GM21825 (cell line): ENCODE measurements at regions not wholly inside any gene's neighbourhood (a gene's known extent, or its start where the extent isn't known, plus 50 kb on each side); places are given as distances from the start of the nearest gene placed in this dataset.
"Not testable (repeated sequence)": the region's sequence is repeated elsewhere in the genome, so short reads cannot be mapped to it uniquely, and the experiment has no call there.

Source experiments
- ATAC-seq: cut with Tn5 transposase; IDR thresholded peaks from one replicate; pipeline ENCODE4 v1.9.1; 2021; ENCODE audit warnings: mild to moderate bottlenecking, moderate library complexity; ENCODE audit not compliant: unreplicated experiment

DNA sequence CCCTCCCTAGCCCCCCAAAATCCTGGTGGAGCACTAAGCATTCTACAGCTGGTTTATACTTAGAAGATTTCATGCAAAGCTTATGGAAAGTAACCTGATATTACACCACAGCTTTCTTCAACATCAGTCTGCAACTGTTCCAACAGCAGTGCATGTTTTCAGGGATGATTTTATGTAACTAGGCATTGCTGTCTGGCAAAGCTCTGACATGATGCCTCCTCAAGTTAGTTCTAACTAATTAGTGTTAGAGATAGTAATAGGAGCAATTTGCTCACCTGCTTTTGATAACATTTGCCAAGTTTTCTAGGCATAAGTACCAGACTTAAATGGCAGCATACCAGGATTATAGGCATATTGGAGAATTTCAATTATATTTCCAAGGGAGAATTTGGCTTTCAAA lies 330.3 kb upstream of the SGO1 start:
- no peak for ATAC-seq

DNA sequence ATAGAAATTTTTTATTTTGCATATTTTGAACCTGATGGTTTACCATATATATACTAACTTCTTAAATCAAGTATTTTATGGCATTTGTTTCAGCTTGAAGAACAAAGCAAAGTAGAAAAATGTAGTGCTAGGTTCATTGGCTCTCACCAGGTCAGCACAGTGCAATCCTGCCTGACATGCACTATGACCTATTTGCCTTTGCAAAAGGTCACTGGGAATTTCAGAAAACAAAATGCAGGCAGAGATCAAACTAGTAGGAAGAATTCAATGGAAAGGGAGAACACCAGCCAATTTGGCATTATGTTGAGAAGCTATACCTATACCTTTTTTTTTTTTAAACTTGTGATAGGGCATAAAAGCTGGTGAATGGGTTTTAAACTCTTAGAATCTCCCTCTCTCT lies 329.8 kb upstream of the SGO1 start:
- no peak for ATAC-seq

DNA sequence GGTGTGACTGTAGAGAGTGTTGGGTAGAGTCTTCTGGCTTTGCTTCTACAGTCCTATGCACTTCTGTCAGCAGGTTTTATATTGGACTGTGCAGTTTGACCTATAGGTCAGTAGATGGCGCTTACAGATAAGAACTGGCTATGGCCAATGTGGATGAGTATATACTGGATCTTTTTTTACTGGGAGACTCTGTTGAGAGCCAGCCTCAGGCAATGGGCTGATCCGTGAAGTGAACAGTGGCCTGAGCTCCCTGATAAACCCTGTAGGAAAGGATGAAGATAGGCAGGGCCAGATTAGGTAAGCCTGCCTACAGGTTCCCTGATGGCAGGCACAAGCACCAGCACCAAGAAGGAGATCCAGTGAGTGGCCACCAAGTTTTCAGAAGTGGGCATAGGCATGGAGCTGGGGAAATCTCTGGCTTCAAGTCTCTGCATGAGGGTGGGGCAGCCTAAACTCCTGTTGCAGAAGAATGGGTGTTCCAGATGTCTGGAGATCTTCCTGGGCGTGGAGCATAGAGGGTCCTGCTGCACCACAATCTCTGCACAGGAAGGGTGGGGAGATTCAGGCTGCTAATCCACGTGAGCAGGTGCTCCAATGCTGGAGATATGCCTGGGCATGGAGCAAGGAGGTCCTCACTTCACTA lies 326.0 kb upstream of the SGO1 start:
- peak; percentile 90 for ATAC-seq

DNA sequence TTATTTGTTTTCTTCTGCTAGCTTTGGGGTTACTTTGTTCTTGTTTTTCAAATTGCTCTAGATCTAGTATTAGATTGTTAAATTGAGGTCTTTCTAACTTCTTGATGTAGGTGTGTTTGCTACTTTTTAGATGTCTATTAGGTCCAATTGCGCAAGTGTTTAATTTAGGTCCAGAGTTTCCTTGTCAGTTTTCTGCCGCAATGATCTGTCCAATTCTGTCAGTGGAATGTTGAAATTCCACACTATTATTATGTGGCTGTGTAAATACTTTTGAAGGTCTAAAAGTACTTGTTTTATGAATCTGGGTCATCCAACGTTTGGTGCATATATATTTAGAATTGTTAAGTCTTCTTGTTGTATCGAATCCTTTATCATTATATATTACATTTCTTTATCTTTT lies 324.4 kb upstream of the SGO1 start:
- no peak for ATAC-seq

DNA sequence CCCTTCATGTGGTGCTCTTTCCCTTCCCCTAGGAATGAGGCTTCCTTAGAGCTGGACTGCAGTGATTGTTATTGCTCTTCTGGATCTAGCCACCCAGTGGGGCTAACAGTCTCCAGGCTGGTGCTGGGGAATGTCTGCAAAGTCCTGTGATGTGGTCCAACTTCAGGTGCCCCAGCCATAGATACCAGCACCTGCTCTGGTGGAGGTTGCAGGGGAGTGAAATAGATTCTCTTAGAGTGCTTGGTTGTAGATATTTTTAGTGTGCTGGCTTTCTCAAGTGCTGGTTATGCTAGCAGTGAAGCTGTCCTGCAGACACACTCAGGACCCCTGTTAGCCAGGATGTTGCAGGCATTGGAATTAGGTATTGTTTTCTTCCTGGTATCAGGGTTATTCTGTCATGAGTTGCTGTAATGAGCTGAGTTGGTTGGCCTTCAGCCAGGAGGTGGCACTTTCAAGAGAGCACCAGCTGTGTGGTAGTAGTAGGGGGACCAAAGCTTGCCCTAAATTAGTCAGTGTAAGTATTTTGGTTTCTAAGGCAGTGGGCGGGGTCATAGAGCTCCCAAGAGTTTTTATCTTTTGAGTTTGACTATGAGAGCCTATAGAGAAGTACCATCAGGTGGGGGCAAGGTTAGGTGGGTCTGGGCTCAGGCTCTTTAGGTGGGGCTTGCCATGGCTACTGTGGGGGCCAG lies 317.5 kb upstream of the SGO1 start:
- ATAC-seq: no peak

DNA sequence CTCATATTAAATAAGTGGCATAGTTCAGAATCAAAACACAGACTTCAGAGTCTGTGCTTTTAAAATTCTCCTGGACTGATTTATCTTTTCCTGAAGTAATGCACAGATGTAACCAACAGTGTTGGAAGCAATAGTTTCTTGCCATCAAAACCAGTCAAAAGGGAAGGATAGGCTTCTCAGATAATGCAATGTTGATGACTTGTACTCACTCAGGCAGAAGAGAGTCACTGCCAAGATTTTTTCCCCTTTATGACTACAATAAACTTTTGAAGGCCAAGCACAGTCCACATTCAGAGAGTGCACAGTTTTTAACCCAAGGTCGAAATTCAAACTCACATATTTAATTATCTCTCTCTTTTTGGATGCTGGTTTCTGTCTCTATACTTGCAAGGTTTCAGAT lies 305.0 kb upstream of the SGO1 start:
- ATAC-seq: no peak

DNA sequence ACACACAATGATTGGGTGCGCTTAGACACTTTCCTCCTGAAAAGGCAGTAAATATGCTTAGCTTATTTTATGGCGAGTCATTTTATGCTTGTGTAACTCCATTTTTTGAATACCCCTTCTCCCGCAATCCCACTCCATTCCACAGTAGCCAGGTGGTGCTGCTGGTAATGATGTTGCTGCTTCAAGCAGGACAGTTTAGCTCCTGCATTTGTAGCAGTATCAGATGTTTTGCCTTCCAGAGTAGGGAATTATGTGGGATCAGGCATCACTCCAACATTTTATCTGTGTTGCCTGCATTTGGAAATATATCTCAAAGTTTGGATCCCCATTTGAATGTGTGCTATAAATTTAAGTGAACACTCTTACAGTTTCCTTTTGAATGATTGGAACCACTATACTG lies 302.1 kb upstream of the SGO1 start:
- ATAC-seq: no peak

DNA sequence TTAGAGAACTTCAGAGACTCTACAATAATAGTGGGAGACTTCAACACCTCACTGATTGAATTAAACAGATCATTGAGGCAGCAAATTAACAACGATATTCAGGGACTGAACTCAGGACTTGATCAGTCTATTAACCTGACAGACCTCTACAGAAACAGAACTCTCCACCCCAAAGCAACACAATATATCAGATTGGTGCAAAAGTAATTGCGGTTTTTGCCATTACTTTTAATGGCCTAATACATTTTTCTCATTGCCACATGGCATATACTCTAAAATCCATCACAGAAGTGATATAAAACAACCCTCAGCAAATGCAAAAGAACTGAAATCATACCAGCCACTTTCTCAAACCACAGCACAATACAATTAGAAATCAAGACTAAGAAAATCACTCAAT lies 298.1 kb upstream of the SGO1 start:
- no peak for ATAC-seq

DNA sequence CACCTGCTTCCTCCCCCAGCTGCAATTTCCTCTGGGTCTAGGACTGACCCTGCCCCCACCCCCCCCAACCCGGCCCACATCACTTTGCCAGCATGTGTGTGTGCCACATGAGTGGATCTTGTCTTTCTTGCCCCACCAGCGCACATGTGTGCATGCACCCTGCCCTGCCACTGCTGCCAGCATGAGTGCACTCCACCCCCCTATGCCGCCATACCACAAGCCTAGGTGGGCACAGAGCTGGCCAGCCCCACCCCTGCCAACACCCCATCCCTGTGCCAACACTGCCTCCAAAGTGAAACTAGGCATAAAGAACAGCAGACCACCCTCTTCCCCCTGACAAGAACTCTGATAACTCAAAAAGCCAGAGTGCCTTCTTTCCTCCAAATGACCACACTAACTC lies 296.3 kb upstream of the SGO1 start:
- ATAC-seq: no peak

DNA sequence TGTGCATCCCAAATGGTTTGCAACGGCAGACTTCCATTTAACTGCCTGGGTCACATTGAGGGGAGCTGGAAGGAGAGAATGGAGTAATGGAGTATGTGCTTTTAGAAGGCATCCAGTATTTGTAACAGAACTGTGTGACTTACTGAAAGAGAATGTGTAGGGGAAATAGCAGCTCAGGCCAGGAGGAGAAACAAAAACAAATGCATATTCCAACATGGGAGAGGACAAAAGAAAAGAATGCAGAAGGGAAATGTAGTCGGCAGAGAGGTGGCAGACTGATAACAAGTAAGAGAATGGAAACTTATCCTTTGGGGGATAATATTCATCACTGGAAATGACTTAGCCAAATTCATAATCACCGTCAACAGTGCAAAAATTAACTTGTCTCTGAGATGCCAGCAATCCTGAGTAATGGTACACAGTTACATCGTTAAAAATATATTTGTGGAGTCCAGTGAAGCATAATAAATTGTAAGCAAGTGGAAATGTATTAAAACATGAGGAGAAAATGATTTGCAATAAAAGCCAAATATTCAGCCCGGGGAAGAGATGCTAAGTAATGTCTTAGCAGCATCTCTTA lies 294.9 kb upstream of the SGO1 start:
- ATAC-seq: no peak

DNA sequence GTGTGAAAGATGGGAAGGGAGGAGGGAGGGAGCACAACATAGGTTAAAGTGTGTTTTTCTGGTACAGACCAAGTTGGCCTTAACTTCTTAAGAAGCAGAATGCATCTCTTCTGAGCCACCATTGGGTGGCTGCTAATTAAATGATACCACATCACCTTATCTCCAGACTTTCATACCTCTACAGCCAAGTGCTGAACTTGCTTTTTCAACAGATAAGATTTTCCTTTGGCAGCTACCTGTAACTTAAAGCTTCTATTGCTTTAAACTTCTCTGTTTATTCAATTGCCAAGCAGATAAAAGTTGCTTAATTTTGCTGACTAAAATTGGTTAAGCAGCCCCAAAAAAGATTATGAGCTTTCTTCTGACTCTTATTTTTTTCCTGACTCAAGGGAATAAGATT lies 292.4 kb upstream of the SGO1 start:
- ATAC-seq: no peak

DNA sequence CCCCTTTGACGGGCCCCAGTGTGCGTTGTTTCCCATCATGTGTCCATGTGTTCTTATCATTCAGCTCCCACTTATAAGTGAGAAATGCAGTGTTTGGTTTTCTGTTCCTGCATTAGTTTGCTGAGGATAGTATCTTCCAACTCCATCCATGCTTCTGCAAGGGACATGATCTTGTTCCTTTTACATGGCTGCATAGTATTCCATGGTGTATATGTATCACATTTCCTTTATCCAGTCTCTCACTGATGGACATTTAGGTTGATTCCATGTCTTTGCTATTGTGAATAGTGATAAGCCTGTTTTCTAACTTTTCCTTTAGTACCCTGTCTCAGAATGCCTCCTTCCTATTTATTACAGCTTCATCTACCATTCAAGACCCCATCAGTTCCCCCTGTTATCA lies 278.2 kb upstream of the SGO1 start:
- not testable (repeated sequence) for ATAC-seq

DNA sequence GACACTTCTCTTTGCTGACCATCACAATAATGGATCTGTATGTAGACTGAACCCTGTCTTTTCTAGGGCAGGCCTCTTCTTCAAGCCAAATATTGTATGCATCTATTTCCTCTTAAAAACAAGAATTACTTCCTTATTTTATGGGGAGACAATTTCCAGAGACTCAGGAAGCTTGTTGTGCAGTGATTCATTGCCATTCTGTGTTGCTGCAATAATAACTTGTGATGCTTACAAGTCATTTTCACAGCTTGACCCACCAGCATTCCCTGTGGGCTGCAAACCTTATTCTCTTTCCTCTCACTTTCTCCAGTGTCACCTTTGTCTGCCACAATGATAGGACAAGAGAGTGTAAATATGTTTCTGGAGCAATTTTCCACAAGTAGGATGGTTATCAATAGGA lies 276.7 kb upstream of the SGO1 start:
- no peak for ATAC-seq

DNA sequence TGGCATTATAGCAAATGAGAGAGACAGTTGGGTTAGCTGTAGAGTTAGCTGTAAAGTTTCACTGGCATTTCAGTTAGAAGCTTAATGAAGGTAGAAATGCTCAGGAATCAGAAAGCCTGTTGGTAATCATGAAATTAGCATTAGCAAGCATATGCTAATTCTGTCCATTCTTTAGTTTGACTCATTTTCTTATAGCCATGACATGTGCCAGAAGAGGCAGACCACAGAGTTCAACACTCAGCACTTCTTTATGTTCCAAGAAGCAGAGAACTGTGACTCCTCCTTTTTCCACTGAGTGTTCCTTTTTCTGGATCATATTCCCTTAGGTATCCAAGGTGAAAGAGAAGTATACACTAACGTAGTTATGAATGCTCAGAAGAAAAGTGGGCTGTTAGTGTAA lies 276.2 kb upstream of the SGO1 start:
- ATAC-seq: no peak

DNA sequence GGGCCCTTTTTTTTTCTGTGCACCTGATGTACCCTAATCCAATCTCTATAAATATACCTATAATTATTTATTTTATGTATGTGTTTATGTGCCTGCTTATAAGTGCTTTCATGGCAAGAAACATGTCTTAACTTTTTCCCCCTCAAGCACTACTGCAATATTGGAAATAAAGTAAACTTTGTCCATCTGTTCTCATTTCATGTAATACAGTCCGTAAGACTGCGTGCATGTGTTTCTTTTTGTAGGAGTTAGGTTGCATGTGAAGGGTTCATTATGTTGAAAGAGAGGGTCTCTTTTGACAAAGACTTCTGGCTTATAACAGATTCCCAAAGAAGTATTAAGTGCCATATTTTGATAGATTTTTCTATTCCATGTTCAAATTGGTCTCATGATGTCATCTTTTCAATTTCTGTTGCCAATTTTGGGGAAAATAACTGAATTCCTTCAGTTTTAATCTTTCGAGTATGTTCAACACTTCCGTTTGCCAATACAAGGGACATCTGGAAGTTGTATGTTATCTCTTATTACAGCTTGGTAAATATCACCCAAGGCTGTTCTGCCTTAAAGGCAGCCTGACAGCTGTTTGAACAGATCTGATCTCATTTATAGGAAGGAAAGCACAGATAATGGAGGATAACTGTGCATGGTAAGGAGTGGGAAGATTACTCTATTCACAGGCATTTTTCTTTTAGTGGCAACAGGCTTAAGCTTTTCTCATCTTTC lies 273.1 kb upstream of the SGO1 start:
- ATAC-seq: no peak

DNA sequence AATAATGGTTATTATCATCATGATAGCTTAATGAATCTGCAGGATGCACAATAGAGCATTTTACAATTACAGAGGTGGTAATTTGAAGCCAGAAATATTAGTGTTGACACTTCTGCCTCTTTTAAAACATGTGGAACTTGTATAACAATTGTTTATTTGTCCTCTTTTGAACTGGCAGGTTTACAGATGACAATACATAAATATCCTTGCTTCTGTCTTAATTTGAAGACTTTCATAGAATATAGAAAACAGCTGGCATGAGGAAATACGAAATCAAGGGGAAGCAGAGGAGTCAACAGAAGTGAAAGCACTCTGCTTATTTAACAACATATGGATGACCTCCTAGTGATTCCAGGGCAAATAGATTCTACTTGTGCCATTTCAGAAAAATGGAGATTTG lies 270.5 kb upstream of the SGO1 start:
- ATAC-seq: no peak

DNA sequence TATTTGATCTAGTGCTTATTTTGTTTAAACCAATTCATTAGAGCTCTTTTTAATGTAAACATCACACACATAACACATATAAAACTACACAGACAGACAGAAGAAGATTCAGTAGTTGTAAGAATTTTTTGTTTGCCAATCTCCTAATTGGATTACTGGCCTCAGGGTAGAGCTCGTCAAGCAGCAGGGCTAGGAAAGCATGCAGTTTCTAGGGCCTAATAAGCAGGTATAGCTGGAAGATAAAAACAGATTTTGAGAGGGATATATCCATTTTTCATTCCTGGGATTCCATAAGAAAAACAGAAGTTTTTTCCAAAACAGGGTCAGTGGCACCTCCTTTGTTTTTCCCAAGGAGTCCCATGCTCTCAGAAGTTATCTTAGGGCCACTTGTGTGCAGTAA lies 265.2 kb upstream of the SGO1 start:
- no peak for ATAC-seq

DNA sequence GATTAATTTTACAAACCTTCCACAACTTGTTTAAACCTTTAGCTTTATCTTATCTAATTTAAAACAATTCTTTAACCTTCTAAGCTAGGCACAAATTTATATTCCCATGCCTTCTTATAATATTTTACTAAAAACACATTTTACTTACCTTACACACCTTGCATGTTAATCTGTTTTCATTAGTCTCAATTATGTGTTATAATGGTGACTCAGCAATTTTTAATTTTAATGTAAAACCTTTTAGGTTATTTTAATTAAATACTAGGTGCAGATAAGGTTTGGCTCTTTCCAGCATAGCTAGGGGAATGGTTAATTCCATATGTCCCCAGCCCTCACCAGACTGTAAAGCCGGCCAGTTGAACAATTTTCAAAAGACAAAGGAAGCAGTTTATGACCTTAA lies 264.6 kb upstream of the SGO1 start:
- ATAC-seq: no peak

DNA sequence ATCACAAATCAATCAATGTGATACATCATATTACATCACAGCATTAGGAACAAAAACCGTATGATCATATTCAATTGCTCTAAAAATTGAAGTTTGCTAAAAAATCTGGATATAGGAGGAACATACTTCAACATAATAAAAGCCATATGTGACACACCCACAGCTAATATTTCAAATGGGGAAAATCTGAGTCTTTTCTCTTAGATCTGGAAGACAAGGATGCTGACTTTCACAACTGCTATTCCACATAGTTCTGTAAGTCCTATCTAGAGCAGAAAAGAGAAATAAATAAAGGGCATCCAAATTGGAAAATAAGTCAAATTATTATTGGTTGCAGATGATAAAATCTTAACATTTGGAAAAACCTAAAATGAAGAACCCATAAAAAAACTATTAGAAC lies 256.8 kb upstream of the SGO1 start:
- no peak for ATAC-seq

DNA sequence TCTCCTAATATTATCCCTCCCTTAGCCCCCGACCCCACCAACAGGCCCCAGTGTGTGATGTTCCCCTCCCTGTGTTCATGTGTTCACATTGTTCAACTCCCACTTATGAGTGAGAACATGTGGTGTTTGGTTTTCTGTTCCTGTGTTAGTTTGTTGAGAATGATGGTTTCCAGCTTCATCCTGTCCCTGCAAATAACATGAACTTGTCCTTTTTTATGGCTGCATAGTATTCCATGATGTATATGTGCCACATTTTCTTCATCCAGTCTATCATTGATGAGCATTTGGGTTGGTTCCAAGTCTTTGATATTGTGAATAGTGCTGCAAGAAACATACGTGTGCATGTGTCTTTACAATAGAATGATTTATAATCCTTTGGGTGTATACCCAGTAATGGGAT lies 241.3 kb upstream of the SGO1 start:
- ATAC-seq: not testable (repeated sequence)

DNA sequence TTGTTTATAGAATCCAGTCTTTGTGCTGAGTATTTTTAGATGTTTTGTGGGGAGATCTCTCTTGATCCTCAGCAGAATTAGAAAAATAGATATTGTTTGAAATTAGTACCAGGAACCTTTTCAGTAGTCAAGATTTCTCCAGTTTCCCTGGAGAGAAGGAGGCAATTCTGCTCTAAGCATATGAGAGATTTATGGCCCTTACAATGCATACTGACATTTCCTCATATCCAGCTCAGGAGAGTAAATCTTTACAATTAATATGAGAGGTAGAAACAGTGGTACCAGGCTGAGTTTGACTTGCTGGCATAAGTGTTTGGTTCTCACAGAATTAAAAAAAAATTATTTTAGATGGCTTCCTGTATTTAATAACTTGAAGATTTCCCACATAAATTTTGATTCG lies 239.1 kb upstream of the SGO1 start:
- no peak for ATAC-seq

DNA sequence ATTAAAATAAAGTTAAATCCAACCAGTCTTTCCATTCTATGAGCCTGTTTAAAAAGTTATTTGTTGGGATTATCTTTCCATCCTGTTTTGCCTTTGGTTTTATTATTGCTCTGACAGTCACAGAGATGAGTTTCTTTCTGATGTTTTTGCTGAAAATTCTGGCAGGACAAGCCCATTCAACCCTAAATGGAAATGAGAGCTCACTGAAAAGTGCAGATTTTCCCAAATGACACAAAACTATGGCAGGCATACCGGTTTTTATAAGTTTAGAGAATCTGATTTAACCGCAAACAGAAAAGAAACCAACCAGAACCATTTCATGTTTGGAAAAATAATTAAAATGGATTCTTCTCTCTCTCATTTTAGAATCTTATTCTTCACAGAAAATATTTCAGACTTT lies 238.1 kb upstream of the SGO1 start:
- no peak for ATAC-seq
